ENCODE measurements at regions not wholly inside any gene's neighbourhood (a gene's known extent, or its start where the extent isn't known, plus 50 kb on each side); places are given as distances from the start of the nearest gene placed in this dataset.

DNA sequence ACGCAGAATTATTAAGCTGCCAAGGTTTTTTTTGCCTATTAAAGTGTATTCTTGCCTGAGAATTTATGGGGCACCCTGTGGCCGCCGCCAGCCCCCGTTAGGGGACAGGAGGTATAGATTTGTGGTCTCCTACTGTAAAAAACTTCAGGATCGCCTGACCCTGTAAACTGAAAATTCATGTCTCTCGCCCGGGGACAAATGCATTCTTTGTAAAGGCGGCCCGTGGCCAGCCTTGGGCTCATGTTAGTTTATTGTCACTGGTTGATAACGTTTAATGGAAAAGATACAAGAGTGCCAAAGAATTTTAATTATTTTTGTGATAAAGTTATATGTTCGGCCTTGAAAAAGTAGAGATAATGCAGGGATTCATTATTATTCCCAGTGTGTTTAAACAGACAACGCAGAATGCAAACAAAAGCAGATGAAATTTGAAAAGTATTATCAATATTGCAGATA is 141.7 kb downstream of the URI1 start:
- TF ChIP-seq, protein P1, sequence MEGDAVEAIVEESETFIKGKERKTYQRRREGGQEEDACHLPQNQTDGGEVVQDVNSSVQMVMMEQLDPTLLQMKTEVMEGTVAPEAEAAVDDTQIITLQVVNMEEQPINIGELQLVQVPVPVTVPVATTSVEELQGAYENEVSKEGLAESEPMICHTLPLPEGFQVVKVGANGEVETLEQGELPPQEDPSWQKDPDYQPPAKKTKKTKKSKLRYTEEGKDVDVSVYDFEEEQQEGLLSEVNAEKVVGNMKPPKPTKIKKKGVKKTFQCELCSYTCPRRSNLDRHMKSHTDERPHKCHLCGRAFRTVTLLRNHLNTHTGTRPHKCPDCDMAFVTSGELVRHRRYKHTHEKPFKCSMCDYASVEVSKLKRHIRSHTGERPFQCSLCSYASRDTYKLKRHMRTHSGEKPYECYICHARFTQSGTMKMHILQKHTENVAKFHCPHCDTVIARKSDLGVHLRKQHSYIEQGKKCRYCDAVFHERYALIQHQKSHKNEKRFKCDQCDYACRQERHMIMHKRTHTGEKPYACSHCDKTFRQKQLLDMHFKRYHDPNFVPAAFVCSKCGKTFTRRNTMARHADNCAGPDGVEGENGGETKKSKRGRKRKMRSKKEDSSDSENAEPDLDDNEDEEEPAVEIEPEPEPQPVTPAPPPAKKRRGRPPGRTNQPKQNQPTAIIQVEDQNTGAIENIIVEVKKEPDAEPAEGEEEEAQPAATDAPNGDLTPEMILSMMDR (IDR thresholded peaks at IDR 0.05), result no peak
- H3K27ac ChIP-seq, result no peak overlapping the region

DNA sequence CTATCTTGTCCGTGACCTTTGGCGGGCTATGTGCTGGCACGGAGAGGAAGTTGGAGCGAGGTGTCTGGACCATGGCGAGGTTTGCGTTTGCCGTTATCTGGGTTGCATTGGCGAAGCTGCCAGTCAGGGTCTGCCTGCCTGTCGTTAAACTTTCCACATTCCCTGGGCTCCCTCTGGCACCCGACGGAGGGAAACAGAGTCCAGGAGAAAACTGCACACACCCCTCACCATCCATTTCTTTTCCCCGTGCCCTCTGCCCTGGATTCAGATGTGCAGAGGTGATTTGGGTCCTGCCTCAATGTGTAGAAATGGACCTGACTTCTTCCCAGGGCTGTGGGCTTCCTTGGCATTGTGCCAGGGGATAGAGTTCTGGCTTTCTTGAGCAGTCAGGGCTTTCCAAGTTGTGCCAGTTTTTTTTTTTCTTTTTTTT is 142.4 kb downstream of the URI1 start:
- no peaks in the 10 kb centered on the region for H3K4me1 ChIP-seq (ENCODE audit: control insufficient read depth in 1 of 2, low read depth in 2 of 2)
- TF ChIP-seq, protein P1 (IDR thresholded peaks at IDR 0.05), result no peak
- no peaks in the 10 kb centered on the region for H3K36me3 ChIP-seq
- no peak overlapping the region for H3K27ac ChIP-seq
- no peaks in the 10 kb centered on the region for H3K27me3 ChIP-seq (replicated peaks; ENCODE audit: insufficient read depth)
- no peaks in the 10 kb centered on the region for H3K9me3 ChIP-seq
- no peak for ATAC-seq (ENCODE audit: insufficient number of reproducible peaks, low FRiP score, low read depth)
- no peak for DNase-seq (ENCODE audit: low spot score)
- no peak overlapping the region for H3K4me3 ChIP-seq

More for the DNA sequence above, 141.7 kb downstream of the URI1 start:
- no peaks in the 10 kb centered on the region for H3K36me3 ChIP-seq
- H3K9me3 ChIP-seq, result no peaks in the 10 kb centered on the region
- no peaks in the 10 kb centered on the region for H3K4me1 ChIP-seq (ENCODE audit: control insufficient read depth in 1 of 2, low read depth in 2 of 2)
- DNase-seq (ENCODE audit: low spot score), result no peak
- ATAC-seq (ENCODE audit: insufficient number of reproducible peaks, low FRiP score, low read depth), result no peak
- H3K4me3 ChIP-seq, result no peak overlapping the region
- no peaks in the 10 kb centered on the region for H3K27me3 ChIP-seq (replicated peaks; ENCODE audit: insufficient read depth)

DNA sequence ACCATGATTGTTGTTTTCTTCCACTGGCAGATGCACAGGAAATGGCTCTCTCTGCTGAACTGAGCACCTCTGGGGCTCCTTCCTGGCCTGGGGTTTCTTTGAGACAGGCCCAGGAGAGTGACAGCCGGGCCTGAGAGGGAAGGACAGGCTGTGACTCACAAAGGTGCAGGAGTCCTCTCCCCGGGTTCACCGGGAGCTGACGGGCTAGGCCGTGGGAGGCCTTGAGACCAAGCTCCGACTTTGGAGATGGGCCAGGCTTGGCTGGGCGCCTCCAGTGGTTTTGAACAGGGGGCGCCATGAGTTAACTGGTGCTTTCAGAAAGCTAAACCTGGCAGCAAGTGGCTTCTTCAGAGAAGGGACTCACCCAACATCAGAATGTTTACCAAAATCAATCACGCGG is 143.4 kb downstream of the URI1 start:
- Histone ChIP-seq H3K4me3 (no peak overlapping the region), H3K9me3 (no peaks in the 10 kb centered on the region), H3K36me3 (no peaks in the 10 kb centered on the region), H3K27ac (no peak overlapping the region), H3K4me1 (ENCODE audit: control insufficient read depth in 1 of 2, low read depth in 2 of 2) (no peaks in the 10 kb centered on the region), H3K27me3 (replicated peaks; ENCODE audit: insufficient read depth) (no peaks in the 10 kb centered on the region)
- ATAC-seq (ENCODE audit: insufficient number of reproducible peaks, low FRiP score, low read depth) (no peak), DNase-seq (ENCODE audit: low spot score) (no peak)
- TF ChIP-seq, protein P1 (IDR thresholded peaks at IDR 0.05), result no peak

DNA sequence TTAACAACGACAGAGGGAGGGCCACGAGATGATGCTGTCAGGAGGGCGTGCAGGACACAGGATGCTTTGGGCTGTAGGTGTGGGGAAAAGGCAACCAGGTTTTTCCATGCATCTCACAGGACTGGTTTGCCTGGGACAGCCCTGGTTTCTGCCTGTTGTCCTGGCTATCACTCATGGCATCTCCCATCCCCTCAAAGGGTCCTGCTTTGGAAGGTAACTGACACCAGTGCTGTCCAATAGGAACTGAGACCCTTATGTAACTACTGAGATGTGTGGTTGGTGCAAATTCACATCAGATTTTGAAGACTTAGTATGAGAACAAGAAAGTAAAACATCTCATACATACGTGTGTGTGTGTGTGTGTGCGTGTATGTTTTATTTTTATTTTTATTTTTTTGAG is 144.2 kb downstream of the URI1 start:
- H3K9me3 ChIP-seq, result no peaks in the 10 kb centered on the region
- H3K36me3 ChIP-seq, result no peaks in the 10 kb centered on the region
- H3K27me3 ChIP-seq (replicated peaks; ENCODE audit: insufficient read depth), result no peaks in the 10 kb centered on the region
- DNase-seq (ENCODE audit: low spot score), result no peak
- no peak for ATAC-seq (ENCODE audit: insufficient number of reproducible peaks, low FRiP score, low read depth)
- H3K4me1 ChIP-seq (ENCODE audit: control insufficient read depth in 1 of 2, low read depth in 2 of 2), result no peaks in the 10 kb centered on the region
- H3K27ac ChIP-seq, result no peak overlapping the region
- TF ChIP-seq, protein P1 (IDR thresholded peaks at IDR 0.05), result no peak
- no peak overlapping the region for H3K4me3 ChIP-seq

- ATAC-seq (ENCODE audit: insufficient number of reproducible peaks, low FRiP score, low read depth) (no peak), DNase-seq (ENCODE audit: low spot score) (no peak)
- Histone ChIP-seq H3K27ac (no peak overlapping the region), H3K36me3 (no peaks in the 10 kb centered on the region), H3K9me3 (no peaks in the 10 kb centered on the region), H3K4me1 (ENCODE audit: control insufficient read depth in 1 of 2, low read depth in 2 of 2) (no peaks in the 10 kb centered on the region), H3K27me3 (replicated peaks; ENCODE audit: insufficient read depth) (no peaks in the 10 kb centered on the region), H3K4me3 (no peak overlapping the region)
- TF ChIP-seq, protein P1 (IDR thresholded peaks at IDR 0.05), result no peak
These were observed 144.9 kb downstream of the URI1 start for GRCh38 chr19:30086916-30087315.

Measured in thoracic aorta (tissue), 2 donors.